ENCODE measurements at regions not wholly inside any gene's neighbourhood (a gene's known extent, or its start where the extent isn't known, plus 50 kb on each side); places are given as distances from the start of the nearest gene placed in this dataset.

DNA sequence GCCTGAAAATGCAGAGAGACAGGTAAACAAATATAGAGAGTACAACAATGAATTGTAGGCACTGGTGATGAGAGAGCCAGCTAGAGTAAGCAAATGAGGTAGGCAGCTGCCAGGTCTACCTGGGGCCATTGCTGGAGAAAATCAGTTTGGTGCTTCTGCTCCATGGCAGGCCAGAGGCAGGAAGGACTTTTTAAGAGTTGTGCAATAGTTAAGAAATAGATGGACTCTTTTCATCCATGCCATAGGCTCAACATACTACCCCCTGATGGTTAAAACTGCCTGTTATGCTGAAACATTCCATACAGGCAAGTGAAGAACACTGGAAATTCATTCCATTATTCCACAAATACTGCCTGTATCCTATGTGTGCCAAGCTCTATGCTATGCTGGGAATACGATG lies 86.5 kb upstream of the CCDC112 start:
- TF ChIP-seq, protein P1, sequence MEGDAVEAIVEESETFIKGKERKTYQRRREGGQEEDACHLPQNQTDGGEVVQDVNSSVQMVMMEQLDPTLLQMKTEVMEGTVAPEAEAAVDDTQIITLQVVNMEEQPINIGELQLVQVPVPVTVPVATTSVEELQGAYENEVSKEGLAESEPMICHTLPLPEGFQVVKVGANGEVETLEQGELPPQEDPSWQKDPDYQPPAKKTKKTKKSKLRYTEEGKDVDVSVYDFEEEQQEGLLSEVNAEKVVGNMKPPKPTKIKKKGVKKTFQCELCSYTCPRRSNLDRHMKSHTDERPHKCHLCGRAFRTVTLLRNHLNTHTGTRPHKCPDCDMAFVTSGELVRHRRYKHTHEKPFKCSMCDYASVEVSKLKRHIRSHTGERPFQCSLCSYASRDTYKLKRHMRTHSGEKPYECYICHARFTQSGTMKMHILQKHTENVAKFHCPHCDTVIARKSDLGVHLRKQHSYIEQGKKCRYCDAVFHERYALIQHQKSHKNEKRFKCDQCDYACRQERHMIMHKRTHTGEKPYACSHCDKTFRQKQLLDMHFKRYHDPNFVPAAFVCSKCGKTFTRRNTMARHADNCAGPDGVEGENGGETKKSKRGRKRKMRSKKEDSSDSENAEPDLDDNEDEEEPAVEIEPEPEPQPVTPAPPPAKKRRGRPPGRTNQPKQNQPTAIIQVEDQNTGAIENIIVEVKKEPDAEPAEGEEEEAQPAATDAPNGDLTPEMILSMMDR (IDR thresholded peaks at IDR 0.05): no peak
- TF ChIP-seq POLR2A (IDR thresholded peaks at IDR 0.05): no peak

Data from testis (tissue), 2 donors.